ENCODE measurements at regions not wholly inside any gene's neighbourhood (a gene's known extent, or its start where the extent isn't known, plus 50 kb on each side); places are given as distances from the start of the nearest gene placed in this dataset.

GRCh38 chr16:65828296-65828695 is 538.2 kb upstream of the CDH5 start:
- TF ChIP-seq EZH2 (IDR thresholded peaks at IDR 0.05) (no peak), POLR2AphosphoS5 (IDR thresholded peaks at IDR 0.05; ENCODE audit: borderline replicate concordance, low read depth, low read length) (no peak)
